Cardiac fibroblast (primary cell): ENCODE measurements at regions not wholly inside any gene's neighbourhood (a gene's known extent, or its start where the extent isn't known, plus 50 kb on each side); places are given as distances from the start of the nearest gene placed in this dataset.

Experiments
- DNase-seq, 2 donors: peaks; one replicate each; pipeline versions ENCODE4 v3.0.0 to v3.0.0-alpha.2; 2010; ENCODE audit warnings: low read depth in 2 of 2
- H3K4me3 ChIP-seq, 2 donors: replicated peaks in 1 of 2; 1 replicate in 1 of 2; 2 replicates in 1 of 2; pipeline ENCODE4 v1.5.1; 2011; ENCODE audit warnings: low read depth in 2 of 2, low read length in 2 of 2, mild to moderate bottlenecking in 2 of 2, moderate library complexity in 1 of 2
- TF ChIP-seq, protein P1 (sequence below): IDR thresholded peaks from one replicate; pipeline ENCODE4 v1.5.1; 2011; ENCODE audit warnings: low read depth, mild to moderate bottlenecking, low read length, inconsistent platforms

DNA sequence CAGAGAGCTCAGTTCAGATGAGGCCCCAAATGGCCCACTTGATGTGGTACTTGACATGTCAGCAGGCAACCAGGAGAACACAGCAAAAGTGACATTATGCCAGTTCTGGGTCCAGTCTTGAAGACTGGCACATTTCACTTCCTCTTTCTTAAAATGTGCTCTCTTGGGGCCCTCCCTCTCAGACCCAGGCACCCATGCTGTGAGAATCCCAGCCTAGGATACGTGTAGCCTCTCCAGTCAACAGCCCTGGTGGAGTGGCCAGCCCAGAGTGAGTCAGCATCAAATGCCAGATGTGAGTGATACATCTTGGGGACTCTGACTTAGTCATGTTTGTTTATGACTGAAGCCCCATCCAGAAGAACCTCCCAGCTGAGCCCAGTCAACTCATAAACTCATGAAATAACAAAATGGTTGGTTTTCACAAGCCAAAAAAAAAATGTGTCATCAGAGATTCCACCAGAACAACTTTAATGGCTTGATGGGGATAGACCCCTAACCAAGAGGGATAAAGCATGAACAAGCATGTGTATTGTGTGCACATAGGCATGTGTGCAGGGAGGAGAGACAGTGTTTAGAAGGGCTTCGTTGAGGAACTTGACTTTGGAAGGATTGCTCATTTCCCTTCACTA lies 82.5 kb upstream of the TNRC6C start:
- no peak overlapping the region for H3K4me3 ChIP-seq
- peak in 1 of 2 donors; percentile 49 for DNase-seq
- TF ChIP-seq, protein P1, sequence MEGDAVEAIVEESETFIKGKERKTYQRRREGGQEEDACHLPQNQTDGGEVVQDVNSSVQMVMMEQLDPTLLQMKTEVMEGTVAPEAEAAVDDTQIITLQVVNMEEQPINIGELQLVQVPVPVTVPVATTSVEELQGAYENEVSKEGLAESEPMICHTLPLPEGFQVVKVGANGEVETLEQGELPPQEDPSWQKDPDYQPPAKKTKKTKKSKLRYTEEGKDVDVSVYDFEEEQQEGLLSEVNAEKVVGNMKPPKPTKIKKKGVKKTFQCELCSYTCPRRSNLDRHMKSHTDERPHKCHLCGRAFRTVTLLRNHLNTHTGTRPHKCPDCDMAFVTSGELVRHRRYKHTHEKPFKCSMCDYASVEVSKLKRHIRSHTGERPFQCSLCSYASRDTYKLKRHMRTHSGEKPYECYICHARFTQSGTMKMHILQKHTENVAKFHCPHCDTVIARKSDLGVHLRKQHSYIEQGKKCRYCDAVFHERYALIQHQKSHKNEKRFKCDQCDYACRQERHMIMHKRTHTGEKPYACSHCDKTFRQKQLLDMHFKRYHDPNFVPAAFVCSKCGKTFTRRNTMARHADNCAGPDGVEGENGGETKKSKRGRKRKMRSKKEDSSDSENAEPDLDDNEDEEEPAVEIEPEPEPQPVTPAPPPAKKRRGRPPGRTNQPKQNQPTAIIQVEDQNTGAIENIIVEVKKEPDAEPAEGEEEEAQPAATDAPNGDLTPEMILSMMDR: no peak

DNA sequence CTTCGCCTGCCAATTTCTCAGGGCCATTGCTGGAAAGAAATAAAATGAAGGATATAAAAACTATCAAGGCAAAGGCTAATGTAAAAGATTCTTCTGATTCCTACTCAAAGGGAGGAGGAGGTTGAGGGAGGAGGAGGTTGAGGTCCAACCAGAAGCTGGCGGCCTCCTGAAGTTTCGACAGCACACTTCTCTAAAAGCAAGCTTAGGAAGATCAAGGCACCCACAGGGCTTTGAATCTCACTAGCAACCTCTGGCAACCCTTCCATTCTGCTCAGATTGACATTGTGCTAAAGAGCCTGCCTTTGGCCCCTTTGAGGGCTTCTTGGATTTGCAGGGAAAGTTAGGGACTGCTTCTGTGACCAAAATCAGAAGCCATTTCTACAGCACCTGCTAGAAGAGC lies 81.5 kb upstream of the TNRC6C start:
- H3K4me3 ChIP-seq: no peak overlapping the region
- TF ChIP-seq, protein P1: no peak
- no peak for DNase-seq

DNA sequence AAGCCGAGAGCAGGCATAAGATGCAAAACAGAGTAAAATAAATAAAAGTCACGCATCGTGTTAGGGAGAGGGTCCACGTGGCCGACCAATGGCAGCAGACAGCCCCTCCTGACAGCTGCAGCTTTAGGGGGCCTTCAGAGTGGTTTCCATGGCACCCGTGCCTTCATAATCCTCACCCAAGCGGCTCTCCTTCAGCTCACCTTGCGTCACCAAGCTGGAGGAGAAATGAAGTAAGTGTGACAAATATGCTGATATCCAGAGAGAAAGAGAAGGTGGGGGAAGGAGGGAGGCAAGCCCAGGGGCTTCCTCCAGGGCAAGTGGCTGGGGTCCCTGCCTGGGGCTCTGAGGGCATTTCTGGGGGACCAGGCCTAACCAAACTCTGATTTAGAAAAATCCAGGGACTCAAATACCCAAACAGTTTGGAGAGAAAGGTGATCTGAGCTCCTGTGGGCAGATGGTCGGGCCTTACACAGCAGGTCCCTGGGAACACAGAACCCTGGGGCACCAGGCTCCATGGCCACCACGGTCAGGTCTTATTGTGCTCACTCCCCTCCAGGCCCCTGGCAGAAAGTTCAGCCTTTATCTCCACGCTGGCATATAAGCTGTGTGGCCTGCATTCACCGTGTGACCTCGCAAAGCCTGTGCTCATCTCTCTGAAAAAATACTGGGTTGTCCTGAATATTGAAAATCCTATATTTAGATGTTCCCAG lies 80.7 kb upstream of the TNRC6C start:
- TF ChIP-seq, protein P1: no peak

DNA sequence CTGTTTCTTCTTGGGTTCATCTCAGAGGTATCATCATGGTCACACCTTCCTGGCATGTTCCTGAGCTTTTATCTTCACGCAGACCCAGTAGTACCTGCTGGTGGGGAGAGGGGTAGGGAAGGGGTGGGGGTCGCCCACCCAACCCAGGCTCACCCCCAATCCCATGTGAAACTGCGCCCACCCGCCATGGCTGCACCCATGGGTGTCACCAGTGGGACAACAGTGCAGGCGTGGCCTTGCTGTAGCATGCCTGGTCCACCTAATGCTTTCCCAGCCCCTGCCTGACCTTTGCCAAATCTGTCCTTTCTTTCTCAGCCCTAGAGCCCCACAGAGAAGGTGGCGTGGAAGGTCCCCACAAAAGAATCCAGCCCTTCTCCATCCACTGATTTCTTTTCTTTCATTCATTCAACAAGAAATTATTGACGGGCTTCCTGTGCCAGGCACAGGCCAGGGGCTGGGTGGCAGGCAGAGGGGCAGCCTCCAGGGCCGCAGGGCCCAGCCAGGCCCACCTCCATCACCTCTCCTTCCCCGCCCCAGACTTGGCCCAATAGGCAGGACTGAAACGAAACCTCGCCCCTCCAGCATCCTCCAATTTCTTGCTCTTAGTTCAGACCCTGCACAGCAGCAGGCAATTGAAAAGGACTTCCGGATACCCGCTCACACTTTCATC lies 79.1 kb upstream of the TNRC6C start:
- no peak overlapping the region for H3K4me3 ChIP-seq
- DNase-seq: no peak
- TF ChIP-seq, protein P1: no peak

More for the DNA sequence above, 80.7 kb upstream of the TNRC6C start:
- DNase-seq: no peak
- no peak overlapping the region for H3K4me3 ChIP-seq

DNA sequence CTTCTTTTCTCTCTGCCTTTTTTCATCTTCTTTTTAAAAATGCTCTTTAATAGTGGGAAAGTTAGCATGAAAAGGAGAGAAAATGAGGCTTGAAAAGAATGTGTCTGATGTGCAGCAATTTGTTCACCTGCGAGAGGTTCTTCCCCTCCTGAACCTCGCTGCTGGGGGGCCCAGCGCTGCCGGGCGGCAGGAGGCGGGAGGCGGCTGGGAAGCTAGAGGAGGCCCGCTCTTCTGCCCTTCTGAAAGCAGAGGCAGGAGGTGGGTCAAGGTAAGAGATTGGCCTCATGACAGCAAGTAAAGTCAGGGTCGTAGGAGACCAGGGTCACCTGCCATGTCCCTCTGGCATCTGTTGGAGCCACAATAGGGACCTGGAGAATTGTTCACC lies 78.6 kb upstream of the TNRC6C start:
- TF ChIP-seq, protein P1: no peak
- no peak overlapping the region for H3K4me3 ChIP-seq
- DNase-seq: no peak

DNA sequence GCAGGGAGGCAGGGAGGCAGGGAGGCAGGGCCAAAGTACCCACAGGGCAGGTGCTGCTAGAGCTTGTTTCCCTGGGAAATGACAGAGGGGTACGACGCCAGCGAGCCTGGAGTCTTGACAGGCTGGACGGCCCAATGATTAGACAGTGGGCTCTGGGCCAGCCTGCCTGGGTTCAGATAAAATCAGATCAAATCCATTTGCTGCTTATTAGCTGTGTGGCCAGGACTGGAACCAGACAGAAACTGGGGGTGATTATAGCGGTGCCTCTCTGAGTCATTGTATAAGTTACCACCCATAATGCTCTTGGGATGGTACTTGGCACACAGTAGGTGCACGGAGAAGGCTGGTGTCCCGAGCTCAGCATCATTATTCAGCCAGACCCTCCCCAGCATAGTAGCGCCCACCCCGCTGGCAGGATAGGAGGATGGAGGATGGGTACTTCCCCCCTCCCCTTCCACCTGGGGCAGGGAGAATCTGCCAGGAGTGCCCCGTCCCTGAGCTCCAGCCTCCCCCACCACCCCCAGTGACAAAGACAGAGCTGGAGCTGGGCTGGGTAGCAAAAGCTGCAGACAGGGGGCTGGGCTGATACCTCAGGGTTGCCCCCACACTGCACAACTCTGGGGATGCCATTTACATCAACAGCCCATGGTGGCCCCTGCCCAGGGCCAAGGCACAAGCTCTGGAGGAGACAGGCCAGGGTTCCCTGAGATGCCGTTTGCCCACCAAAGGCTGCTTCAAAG lies 77.6 kb upstream of the TNRC6C start:
- no peak overlapping the region for H3K4me3 ChIP-seq
- no peak for DNase-seq
- TF ChIP-seq, protein P1: no peak
